ENCODE measurements at regions not wholly inside any gene's neighbourhood (a gene's known extent, or its start where the extent isn't known, plus 50 kb on each side); places are given as distances from the start of the nearest gene placed in this dataset.

GRCh38 chrX:2620576-2620975 is 70.5 kb upstream of the CD99 start:
- Histone ChIP-seq H4K20me1 (ENCODE audit: insufficient read depth, low read length) (no peaks in the 10 kb centered on the region), H3K4me1 (ENCODE audit: control insufficient read depth in 1 of 2, insufficient read depth in 2 of 2, low read length in 2 of 2) (peaks cover 13 to 16% of the 10 kb centered on the region in 2 donors), H3K27me3 (ENCODE audit: control insufficient read depth in 2 of 2, insufficient read depth in 2 of 2, low read length in 2 of 2) (no peaks in the 10 kb centered on the region), H2AFZ (ENCODE audit: insufficient read depth, low read depth, low read length, poor library complexity, severe bottlenecking) (no peak overlapping the region), H3K9me3 (replicated peaks in 1 of 2; ENCODE audit: control insufficient read depth in 1 of 2, insufficient read depth in 1 of 2, low read length in 2 of 2) (no peaks in the 10 kb centered on the region), H3K27ac (ENCODE audit: low read depth in 1 of 2, low read length in 2 of 2) (no peak overlapping the region), H3K4me3 (replicated peaks in 1 of 3; ENCODE audit: low read depth in 2 of 3, low read length in 3 of 3) (no peak overlapping the region), H3K9ac (ENCODE audit: insufficient read depth, low read length, poor library complexity, severe bottlenecking) (no peak overlapping the region), H3K79me2 (ENCODE audit: insufficient read depth, low read length) (no peaks in the 10 kb centered on the region), H3K36me3 (replicated peaks in 1 of 2; ENCODE audit: control insufficient read depth in 1 of 2, insufficient read depth in 2 of 2, low read length in 2 of 2) (peaks cover 42 to 89% of the 10 kb centered on the region in 2 donors), H3K4me2 (replicated peaks; ENCODE audit: extremely low read depth, low read length, poor library complexity, severe bottlenecking) (no peak overlapping the region)
- peaks cover 82 to 85% of the 10 kb centered on the region in 2 donors for H3K36me3 Mint-ChIP-seq
- H3K27ac Mint-ChIP-seq: no peak overlapping the region
- DNase-seq: no peak
- H3K9me3 Mint-ChIP-seq: no peaks in the 10 kb centered on the region
- intact Hi-C loops (cut with micrococcal nuclease): no loop called here
- no peaks in the 10 kb centered on the region for H3K27me3 Mint-ChIP-seq (ENCODE audit: low read depth in 3 of 3)
- peaks cover 16% of the 10 kb centered on the region for H3K4me1 Mint-ChIP-seq
- no CpG with 5 or more reads among the region's 3 CpGs for WGBS (ENCODE audit: insufficient coverage)
- H3K4me3 Mint-ChIP-seq: no peak overlapping the region
- no peak for TF ChIP-seq CTCF (IDR thresholded peaks at IDR 0.05)

- peaks cover 30 to 31% of the 10 kb centered on the region in 2 donors for H3K4me1 ChIP-seq (ENCODE audit: control insufficient read depth in 1 of 2, insufficient read depth in 2 of 2, low read length in 2 of 2)
- peaks cover 33% of the 10 kb centered on the region for H3K4me1 Mint-ChIP-seq
- no peak overlapping the region for H3K4me3 ChIP-seq (replicated peaks in 1 of 3; ENCODE audit: low read depth in 2 of 3, low read length in 3 of 3)
- peak overlapping the region; percentile 8 for H3K4me2 ChIP-seq (replicated peaks; ENCODE audit: extremely low read depth, low read length, poor library complexity, severe bottlenecking)
- H3K9me3 ChIP-seq (replicated peaks in 1 of 2; ENCODE audit: control insufficient read depth in 1 of 2, insufficient read depth in 1 of 2, low read length in 2 of 2): no peaks in the 10 kb centered on the region
- no peaks in the 10 kb centered on the region for H4K20me1 ChIP-seq (ENCODE audit: insufficient read depth, low read length)
- TF ChIP-seq CTCF (IDR thresholded peaks at IDR 0.05): no peak
- no peaks in the 10 kb centered on the region for H3K27me3 ChIP-seq (ENCODE audit: control insufficient read depth in 2 of 2, insufficient read depth in 2 of 2, low read length in 2 of 2)
- no peaks in the 10 kb centered on the region for H3K79me2 ChIP-seq (ENCODE audit: insufficient read depth, low read length)
- H3K27ac Mint-ChIP-seq: peak overlapping the region; percentile 14 to 91 (median 61)
- H3K9ac ChIP-seq (ENCODE audit: insufficient read depth, low read length, poor library complexity, severe bottlenecking): no peak overlapping the region
- H3K36me3 ChIP-seq (replicated peaks in 1 of 2; ENCODE audit: control insufficient read depth in 1 of 2, insufficient read depth in 2 of 2, low read length in 2 of 2): peaks cover 34 to 69% of the 10 kb centered on the region in 2 donors
- no peak overlapping the region for H3K4me3 Mint-ChIP-seq
- H3K9me3 Mint-ChIP-seq: no peaks in the 10 kb centered on the region
- peaks cover 71 to 73% of the 10 kb centered on the region in 2 donors for H3K36me3 Mint-ChIP-seq
- WGBS (ENCODE audit: insufficient coverage): no CpG with 5 or more reads among the region's 4 CpGs
- H2AFZ ChIP-seq (ENCODE audit: insufficient read depth, low read depth, low read length, poor library complexity, severe bottlenecking): no peak overlapping the region
- peak in 2 of 3 donors; percentile 11 to 24 for DNase-seq
- intact Hi-C loops (cut with micrococcal nuclease): no loop called here
- H3K27ac ChIP-seq (ENCODE audit: low read depth in 1 of 2, low read length in 2 of 2): peak overlapping the region in 1 of 2 donors; percentile 22
- H3K27me3 Mint-ChIP-seq (ENCODE audit: low read depth in 3 of 3): peaks cover 0 to 2% (median 0%) of the 10 kb centered on the region in 3 donors
These were observed 72.6 kb upstream of the CD99 start for GRCh38 chrX:2618516-2618915.

Measured in CD14-positive monocyte (primary cell).